Muscle of leg (tissue), 3 donors: ENCODE measurements at regions not wholly inside any gene's neighbourhood (a gene's known extent, or its start where the extent isn't known, plus 50 kb on each side); places are given as distances from the start of the nearest gene placed in this dataset.

ENCODE experiments used
- DNase-seq: peaks from one replicate; pipeline ENCODE4 v3.0.0; 2013
- H3K27ac ChIP-seq: one replicate; pipeline ENCODE4 v1.5.1; 2013; ENCODE audit warnings: mild to moderate bottlenecking, low read length, control low read depth
- H3K27me3 ChIP-seq: one replicate; pipeline ENCODE4 v1.6.1; 2013; ENCODE audit warnings: low read length; ENCODE audit not compliant: control insufficient read depth, insufficient read depth
- H3K36me3 ChIP-seq: one replicate; pipeline ENCODE4 v1.6.1; 2013; ENCODE audit warnings: low read length; ENCODE audit not compliant: control insufficient read depth, insufficient read depth
- H3K4me1 ChIP-seq: one replicate; pipeline ENCODE4 v1.6.1; 2013; ENCODE audit warnings: low read length; ENCODE audit not compliant: control insufficient read depth, insufficient read depth
- H3K4me3 ChIP-seq: one replicate; pipeline ENCODE4 v1.5.1; 2013; ENCODE audit warnings: low read length, control low read depth
- H3K9me3 ChIP-seq: replicated peaks from 2 replicates; pipeline ENCODE4 v1.6.1; 2013; ENCODE audit warnings: low read depth, low read length; ENCODE audit not compliant: control insufficient read depth
- WGBS: methylation state at CpG from one replicate; pipeline ENCODE4 v1.1.5; 2013; ENCODE audit warnings: missing lambda C conversion rate; ENCODE audit not compliant: insufficient coverage; 5-methylcytosine and 5-hydroxymethylcytosine counted together

- whole genome bisulfite sequencing = no CpG with 5 or more reads among the region's 2 CpGs
- no peaks in the 10 kb centered on the region for H3K36me3 ChIP-seq
- H3K9me3 ChIP-seq = no peaks in the 10 kb centered on the region
- no peak overlapping the region for H3K4me3 ChIP-seq
- no peaks in the 10 kb centered on the region for H3K27me3 ChIP-seq
- no peak overlapping the region for H3K27ac ChIP-seq
- no peak for DNase-seq
- no peaks in the 10 kb centered on the region for H3K4me1 ChIP-seq
Observed at GRCh38 chr2:183438541-183438940, 314.3 kb downstream of the NUP35 start.

GRCh38 chr2:183455056-183455455 is 330.8 kb downstream of the NUP35 start:
- Histone ChIP-seq H3K4me1 (no peaks in the 10 kb centered on the region), H3K4me3 (no peak overlapping the region), H3K9me3 (no peaks in the 10 kb centered on the region), H3K36me3 (no peaks in the 10 kb centered on the region), H3K27me3 (no peaks in the 10 kb centered on the region), H3K27ac (no peak overlapping the region)
- WGBS = no CpG with 5 or more reads among the region's 1 CpG
- DNase-seq = no peak

GRCh38 chr2:183456177-183456576 is 331.9 kb downstream of the NUP35 start:
- DNase-seq = no peak
- Histone ChIP-seq H3K27ac (no peak overlapping the region), H3K9me3 (no peaks in the 10 kb centered on the region), H3K4me3 (no peak overlapping the region), H3K36me3 (no peaks in the 10 kb centered on the region), H3K27me3 (no peaks in the 10 kb centered on the region), H3K4me1 (no peaks in the 10 kb centered on the region)
- no CpG with 5 or more reads among the region's 4 CpGs for WGBS

GRCh38 chr2:183458460-183458859 is 334.2 kb downstream of the NUP35 start:
- DNase-seq = no peak
- Histone ChIP-seq H3K4me3 (no peak overlapping the region), H3K27me3 (no peaks in the 10 kb centered on the region), H3K9me3 (no peaks in the 10 kb centered on the region), H3K4me1 (no peaks in the 10 kb centered on the region), H3K36me3 (no peaks in the 10 kb centered on the region), H3K27ac (no peak overlapping the region)
- WGBS = 100% methylated on average over 1 of the region's 3 CpGs

DNA sequence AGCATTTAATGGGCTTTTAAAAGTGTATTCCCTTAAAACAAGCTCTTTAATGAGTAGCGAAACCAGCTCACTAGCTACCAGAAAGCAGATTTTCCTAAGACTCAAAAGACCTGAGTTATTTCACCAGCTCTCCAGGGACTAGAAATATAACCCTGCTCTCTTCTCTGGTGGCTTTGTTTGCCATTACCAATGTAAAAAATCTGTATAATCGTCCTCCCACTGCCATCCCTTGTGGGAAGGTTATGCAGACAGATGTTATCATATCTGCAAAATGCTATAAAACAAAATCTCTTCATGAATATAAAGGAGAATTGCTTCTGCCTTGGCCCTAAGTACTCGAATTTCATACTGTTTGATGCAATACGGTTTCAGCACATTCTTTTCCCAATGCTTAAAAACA is 335.2 kb downstream of the NUP35 start:
- DNase-seq = peak; percentile 1
- H3K27me3 ChIP-seq = no peaks in the 10 kb centered on the region
- H3K9me3 ChIP-seq = no peaks in the 10 kb centered on the region
- 40% methylated on average over 3 of the region's 4 CpGs for WGBS
- no peaks in the 10 kb centered on the region for H3K36me3 ChIP-seq
- H3K4me1 ChIP-seq = no peaks in the 10 kb centered on the region
- H3K27ac ChIP-seq = no peak overlapping the region
- no peak overlapping the region for H3K4me3 ChIP-seq

- no peak overlapping the region for H3K4me3 ChIP-seq
- H3K4me1 ChIP-seq = no peaks in the 10 kb centered on the region
- no peaks in the 10 kb centered on the region for H3K27me3 ChIP-seq
- no peak for DNase-seq
- no CpG with 5 or more reads among the region's 1 CpG for WGBS
- H3K9me3 ChIP-seq = no peaks in the 10 kb centered on the region
- H3K27ac ChIP-seq = no peak overlapping the region
- no peaks in the 10 kb centered on the region for H3K36me3 ChIP-seq
Observed at GRCh38 chr2:183463821-183464220, 339.6 kb downstream of the NUP35 start.

DNA sequence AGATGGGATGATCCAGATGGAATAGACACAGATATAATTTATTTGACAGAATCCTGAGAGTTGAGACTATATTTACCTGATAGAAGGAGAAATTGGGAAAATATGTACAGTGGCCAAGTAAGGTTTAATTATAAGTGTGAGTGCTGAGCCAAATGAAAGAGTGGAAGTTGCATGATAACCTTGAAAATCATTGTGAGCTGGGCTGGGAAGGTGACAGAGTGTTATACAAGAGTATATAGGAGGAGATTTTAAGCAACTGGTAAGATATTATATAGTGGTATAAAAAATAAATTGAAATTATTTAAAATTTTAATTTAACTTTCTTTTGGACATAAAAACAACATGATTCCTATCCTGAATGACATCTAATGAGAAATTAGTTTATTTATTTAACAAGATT is 340.8 kb downstream of the NUP35 start:
- H3K4me1 ChIP-seq = no peaks in the 10 kb centered on the region
- DNase-seq = no peak
- H3K36me3 ChIP-seq = no peaks in the 10 kb centered on the region
- H3K27me3 ChIP-seq = no peaks in the 10 kb centered on the region
- peaks cover 3% of the 10 kb centered on the region for H3K9me3 ChIP-seq
- H3K27ac ChIP-seq = no peak overlapping the region
- no peak overlapping the region for H3K4me3 ChIP-seq

GRCh38 chr2:183474912-183475695 is 350.9 kb downstream of the NUP35 start:
- no peaks in the 10 kb centered on the region for H3K9me3 ChIP-seq
- no peak overlapping the region for H3K4me3 ChIP-seq
- no peaks in the 10 kb centered on the region for H3K27me3 ChIP-seq
- no peaks in the 10 kb centered on the region for H3K36me3 ChIP-seq
- H3K27ac ChIP-seq = no peak overlapping the region
- WGBS = 76% methylated on average over 4 of the region's 10 CpGs
- DNase-seq = no peak
- no peaks in the 10 kb centered on the region for H3K4me1 ChIP-seq

GRCh38 chr2:183476490-183476889 is 352.2 kb downstream of the NUP35 start:
- Histone ChIP-seq H3K9me3 (no peaks in the 10 kb centered on the region), H3K36me3 (no peaks in the 10 kb centered on the region), H3K4me3 (no peak overlapping the region), H3K27me3 (no peaks in the 10 kb centered on the region), H3K4me1 (no peaks in the 10 kb centered on the region), H3K27ac (no peak overlapping the region)
- DNase-seq = no peak

DNA sequence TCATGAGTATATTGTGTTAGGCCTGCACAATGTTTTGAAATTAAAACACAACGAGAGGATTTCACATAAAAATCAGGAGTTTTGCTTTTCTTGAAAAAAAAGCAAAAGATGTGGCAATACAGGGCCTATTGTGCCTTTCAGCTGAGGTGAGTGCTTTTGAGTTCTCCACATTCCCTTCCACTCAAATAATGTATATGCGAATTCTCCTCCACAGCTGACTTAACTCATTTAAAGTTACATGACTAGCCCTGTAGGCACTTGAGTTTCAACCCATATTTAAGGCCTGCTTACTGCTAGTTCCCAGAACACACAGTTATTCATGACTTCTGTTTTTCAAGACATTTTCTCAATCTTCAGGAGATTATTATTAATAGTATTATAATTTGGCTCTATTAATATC is 353.1 kb downstream of the NUP35 start:
- DNase-seq = no peak
- no peak overlapping the region for H3K4me3 ChIP-seq
- no peaks in the 10 kb centered on the region for H3K27me3 ChIP-seq
- no peaks in the 10 kb centered on the region for H3K4me1 ChIP-seq
- no peaks in the 10 kb centered on the region for H3K9me3 ChIP-seq
- no peak overlapping the region for H3K27ac ChIP-seq
- WGBS = 100% methylated on average over 1 of the region's 2 CpGs
- no peaks in the 10 kb centered on the region for H3K36me3 ChIP-seq
